ENCODE measurements at regions not wholly inside any gene's neighbourhood (a gene's known extent, or its start where the extent isn't known, plus 50 kb on each side); places are given as distances from the start of the nearest gene placed in this dataset.
A peak's percentile ranks its signal among the peaks of the same experiment; 100 is the strongest.

- DNase-seq (ENCODE audit: low spot score): peak; percentile 33
These were observed 94.6 kb upstream of the AKT3 start for GRCh38 chr1:243944429-243945160.

- no peak for DNase-seq (ENCODE audit: low spot score)
These were observed 93.8 kb upstream of the AKT3 start for GRCh38 chr1:243943671-243944428.

DNA sequence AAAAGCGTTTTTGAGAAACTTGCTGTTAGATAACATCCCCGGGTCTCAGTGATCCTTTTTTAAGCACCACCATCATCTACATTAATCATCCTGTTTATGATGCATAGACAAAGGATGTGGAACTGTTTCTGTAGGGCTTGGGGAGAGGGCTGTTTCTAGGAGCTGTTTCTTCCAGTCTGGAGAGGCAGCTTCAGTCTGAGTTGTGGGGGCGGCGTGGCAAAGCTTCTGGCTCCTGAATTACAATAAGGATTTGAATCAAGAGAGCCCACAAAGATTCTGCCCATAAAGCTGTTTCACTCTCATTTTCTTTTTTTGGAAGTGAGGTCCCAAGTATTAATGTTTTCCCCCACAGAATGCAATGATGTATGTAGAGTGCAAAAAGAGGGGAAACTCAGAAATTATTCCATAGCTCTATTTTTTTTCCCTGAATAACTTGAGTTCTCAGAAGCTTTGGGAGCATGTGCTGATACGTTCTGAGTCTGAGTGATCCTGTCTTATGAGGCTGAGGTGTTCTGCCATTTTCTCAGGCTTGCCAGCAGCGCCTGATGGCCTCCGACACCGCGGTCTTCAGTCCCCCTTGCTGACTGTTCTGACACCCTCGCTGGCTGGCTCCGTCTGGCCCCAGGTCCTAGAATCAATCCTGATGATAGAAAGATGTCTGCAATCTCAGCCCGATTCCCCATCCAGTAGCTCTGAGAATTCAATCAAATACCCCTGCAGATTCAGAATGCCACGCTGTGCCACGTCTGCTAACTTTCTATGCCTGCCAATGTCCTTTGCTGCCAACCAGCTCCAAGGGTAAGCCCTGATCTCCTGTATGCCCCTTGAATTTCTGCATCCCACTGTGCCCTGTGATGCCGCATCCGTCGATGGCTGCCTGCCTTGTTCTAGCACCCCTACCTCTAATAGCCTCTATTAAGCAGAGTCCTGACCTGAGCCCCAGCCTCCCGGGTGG, 92.4 kb upstream of the AKT3 start:
- DNase-seq (ENCODE audit: low spot score): peak; percentile 43

DNA sequence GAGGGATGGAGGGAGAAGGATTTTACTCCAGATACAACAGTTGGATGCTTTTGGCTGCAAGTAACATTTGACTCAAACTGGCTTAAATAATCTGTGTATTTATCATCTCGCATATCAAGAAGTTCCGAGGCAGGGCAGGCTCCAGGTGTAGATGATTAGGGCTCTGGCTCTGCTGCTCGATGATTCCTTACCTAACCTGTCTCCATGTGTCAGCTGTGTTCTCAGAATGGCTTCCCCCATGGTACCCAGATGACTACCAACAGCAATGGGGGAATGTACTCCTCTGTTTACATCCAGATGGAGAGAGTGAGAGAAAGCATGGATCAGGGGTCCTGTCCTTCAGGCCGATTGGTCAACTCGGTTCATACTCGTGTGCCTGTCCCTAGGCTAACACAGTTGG, 90.4 kb upstream of the AKT3 start:
- no peak for DNase-seq (ENCODE audit: low spot score)

- DNase-seq (ENCODE audit: low spot score): no peak
These were observed 89.3 kb upstream of the AKT3 start for GRCh38 chr1:243939167-243939848.

GRCh38 chr1:243938208-243938607, 88.2 kb upstream of the AKT3 start:
- no peak for DNase-seq (ENCODE audit: low spot score)

DNA sequence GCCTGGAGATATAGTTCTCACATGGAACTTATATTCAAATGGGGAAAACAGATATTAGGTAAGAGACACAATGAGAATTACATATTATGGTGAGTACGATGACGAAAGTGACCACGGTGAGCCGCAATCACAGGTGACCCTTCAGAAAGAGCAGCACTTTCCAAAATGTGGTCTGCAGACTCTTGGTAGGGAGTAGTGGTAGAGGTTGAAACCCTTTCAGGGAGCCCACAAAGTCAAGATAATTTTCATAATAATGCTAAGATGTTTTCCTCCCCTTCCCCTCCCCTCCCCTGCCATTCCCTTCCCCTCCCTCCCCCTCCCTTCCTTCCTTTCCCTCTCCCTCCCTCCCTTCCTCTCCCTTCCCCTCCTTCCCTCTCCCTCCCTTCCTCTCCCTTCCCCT, 83.5 kb upstream of the AKT3 start:
- no peak for DNase-seq (ENCODE audit: low spot score)

DNA sequence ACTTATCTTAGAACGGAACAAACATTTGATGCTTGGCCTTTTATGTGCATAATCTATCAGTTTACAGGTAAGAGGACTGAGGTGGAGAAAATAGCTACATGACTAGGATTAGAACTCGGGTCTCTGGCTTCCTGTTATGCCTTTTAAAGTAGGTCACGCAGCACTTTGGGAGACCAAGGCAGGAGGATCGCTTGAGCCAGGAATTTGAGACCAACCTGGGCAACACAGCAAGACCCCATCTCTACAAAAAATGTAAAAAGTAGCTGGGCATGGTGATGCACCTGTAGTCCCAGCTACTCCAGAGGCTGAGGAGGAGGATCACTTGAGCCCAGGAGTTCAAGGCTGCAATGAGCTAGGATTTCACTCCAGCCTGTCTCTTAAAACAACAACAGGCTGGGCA, 81.9 kb upstream of the AKT3 start:
- DNase-seq (ENCODE audit: low spot score): no peak

DNA sequence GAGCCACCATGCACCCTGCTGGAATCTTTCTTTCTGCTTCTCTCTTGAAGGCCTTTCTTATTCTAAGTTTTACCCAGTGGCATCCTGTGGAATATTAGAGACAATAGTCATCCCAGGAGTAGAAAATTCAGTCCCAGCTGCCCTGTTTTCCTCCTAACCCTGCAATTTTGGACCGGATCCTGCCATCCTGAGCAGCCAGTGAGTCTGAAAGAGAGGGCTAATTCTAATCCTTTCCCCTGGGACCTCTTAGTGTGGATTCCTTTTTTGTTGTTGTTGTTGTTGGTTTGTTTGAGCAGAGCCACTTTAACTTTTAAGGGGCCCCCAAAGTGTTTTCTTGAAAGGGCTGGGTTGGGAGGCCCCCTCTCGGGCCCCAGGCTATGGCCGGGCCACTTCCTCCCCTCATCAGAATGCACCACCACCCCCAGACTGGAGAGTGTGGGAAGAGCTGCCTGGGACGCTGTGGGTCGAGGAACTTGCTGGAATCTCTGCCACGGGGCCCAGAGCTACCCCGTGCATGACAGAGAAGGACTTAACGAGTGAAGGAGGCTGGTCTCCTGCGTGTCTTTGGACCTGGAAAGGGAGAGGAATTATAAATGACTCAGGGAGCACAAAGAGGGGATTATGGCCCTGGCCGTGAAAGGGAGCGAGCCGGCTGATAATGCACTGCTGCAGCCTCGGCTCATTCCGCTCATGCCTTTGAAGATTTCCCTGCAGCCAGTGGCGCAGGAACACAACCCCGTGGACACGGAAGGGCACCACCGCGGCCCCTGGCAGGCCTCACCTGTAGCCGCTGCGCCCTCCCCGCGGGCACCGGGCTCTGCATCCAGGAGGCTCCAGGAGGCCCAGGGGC, 81.0 kb upstream of the AKT3 start:
- DNase-seq (ENCODE audit: low spot score): peak; percentile 40

DNA sequence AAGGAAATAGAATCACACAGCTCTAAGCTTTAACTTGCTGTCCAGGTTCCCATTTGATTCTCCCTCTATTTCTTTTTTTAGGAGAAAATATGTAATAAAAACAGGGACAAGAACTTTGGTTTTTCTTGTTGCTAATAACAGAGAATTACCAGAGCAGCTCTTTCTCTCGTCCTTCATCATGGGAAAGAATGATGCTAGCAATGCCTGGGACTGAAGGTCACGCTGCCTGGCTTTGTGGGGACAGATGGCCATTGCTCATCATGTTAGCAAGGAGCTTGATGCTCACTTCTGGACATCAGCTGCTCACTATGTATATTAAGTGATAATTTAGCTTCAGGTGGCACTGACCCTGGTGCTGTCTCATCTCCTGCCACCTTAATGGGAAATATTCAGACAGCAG, 77.3 kb upstream of the AKT3 start:
- no peak for DNase-seq (ENCODE audit: low spot score)

DNA sequence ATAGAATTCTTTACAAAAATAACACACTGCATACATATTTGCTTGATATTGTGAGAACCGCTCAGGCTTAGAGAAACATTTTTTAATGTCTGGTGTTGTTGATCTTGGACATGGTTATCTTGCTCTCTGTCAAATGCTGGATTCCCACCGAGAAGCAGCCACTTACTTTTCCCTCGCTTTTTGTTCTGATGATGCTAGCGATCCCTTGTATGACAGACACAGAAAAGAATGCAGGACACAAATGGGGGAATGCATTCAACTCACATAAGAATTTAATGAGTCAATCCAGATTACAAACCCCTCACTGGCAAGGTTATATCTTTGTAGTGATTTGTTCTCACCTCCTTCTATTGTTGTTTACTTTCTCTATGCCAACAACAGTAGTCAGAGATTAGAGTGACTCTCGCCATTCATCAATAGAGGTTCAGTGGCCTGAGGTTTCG, 76.8 kb upstream of the AKT3 start:
- DNase-seq (ENCODE audit: low spot score): no peak

DNA sequence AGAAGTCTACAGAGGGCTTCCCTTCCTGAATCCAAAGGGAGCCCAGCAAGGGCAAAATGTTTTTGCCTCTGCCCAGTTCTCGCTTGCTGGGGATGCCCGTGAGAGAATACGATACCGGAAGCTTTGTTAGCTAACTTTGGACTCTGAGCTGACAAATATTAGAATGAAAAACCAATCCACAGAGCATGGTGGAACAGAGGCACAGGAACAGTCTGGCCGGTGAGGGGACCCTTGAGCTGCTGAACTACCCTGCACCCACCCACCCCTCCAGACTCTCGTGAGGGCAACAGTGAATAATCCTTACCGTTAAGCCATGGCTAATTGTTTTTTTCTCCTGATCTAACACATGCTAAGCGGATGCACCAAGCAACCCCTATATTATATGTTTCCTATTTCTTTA, 76.3 kb upstream of the AKT3 start:
- DNase-seq (ENCODE audit: low spot score): no peak

- DNase-seq (ENCODE audit: low spot score): no peak
These were observed 74.7 kb upstream of the AKT3 start for GRCh38 chr1:243924588-243925349.

- no peak for DNase-seq (ENCODE audit: low spot score)
These were observed 74.1 kb upstream of the AKT3 start for GRCh38 chr1:243924188-243924587.

DNA sequence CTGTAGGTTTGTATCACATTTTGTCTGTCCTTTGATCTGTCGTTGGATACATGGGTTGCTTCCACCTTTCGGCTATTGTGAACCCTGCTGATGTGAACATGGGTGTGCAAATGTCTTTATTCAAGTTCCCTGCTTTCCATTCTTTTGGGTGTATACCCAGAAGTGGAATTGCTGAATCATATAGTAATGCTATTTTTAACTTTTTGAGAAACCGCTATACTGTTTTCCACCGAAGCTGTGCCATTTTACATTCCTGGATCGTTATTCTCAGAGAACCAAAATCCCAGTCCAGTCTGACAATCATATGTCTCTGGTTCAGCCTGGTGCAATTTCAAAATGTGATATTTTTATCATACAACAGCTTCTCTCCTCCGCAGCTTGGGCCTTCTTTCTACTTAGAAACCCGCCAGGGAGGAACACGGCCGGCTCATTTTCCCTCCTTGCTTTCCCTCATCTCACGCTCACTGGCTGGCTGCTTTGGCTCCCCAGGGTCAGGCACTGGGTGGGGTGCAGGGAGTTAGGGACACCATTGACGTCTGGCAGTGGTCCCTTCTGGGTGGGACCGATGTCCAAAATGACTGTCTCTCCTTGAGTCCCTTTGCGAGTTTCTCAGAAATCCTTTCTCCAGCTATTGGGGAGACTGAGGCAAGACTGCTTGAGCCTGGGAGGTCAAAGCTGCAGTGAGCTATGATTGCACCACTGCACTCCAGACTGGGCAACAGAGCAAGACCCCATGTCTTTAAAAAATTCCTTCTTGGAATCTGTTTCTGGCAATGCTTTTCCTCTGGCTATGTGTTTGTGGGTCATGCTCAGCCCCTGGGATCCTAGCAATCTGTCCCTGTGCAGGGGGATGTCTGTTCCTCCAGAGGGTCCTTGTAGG, 73.5 kb upstream of the AKT3 start:
- DNase-seq (ENCODE audit: low spot score): no peak

DNA sequence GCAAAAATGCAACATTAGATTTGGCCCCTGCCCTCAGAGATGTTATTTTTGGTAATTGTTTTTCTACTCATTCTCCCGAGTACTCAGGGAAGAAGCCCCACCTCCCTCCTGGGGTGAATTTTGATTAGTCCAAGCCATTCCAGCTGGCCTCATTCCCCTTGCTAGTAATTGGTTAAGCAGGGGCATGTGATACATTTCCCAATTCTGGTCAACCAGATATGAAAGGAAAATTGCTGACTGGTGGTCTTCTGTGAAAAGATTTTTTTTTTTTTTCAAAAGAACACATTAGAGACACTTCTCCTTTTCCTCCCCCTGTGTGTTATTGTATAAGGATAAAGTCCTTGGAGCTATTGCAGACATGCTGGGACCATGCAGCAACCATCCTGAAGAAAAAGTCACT, 71.1 kb upstream of the AKT3 start:
- no peak for DNase-seq (ENCODE audit: low spot score)

- DNase-seq (ENCODE audit: low spot score): peak; percentile 35
These were observed 68.0 kb upstream of the AKT3 start for GRCh38 chr1:243917863-243918565.

DNA sequence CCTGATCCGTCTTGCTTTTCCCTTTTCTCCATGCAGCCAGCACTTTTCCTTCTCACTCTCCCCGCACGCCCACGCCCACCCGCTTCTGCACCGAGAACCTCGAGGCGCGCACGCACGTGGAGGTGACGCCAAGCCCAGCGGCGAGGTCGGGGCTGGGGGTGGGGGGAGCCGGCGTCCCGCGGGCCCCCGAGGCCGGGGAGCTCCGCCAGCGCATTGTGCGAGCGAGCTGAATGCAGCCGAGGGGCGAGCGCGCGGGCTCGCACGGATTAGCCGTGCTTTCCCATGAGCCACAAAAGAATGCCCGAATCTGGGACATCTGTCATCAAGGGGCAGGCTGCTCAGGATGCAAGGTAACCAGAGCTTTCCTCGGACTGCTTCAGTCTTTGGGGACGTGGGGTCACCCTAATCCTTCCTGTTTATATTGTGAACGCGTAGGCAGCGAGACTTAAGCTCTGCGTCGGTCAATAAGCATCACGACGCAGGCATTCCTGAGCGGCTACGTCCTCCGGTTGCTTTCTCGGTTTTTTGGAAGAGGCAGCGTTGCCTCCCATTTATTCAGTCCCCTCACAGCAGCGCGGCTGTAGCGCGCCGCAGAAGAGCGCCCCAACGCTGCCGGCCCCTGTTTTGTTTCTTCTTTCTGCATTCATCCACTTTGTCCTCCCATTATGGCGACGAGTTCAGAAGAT, 67.3 kb upstream of the AKT3 start:
- DNase-seq (ENCODE audit: low spot score): peak; percentile 71
